H1 (cell line): ENCODE measurements at regions not wholly inside any gene's neighbourhood (a gene's known extent, or its start where the extent isn't known, plus 50 kb on each side); places are given as distances from the start of the nearest gene placed in this dataset.
A peak's percentile ranks its signal among the peaks of the same experiment; 100 is the strongest.

Experiments
- CTCF ChIA-PET: fragments of 300-600 bp; sonication (Branson Sonifier 250); formaldehyde crosslinking; loops from one replicate; lab custom pipeline; 2021; ENCODE audit not compliant: partially characterized antibody; lab: Charles Lee
- POLR2A ChIA-PET: fragments of 300-600 bp; sonication (Branson Sonifier 250); formaldehyde crosslinking; loops from one replicate; lab custom pipeline; 2021; ENCODE audit warnings: inconsistent platforms; ENCODE audit not compliant: partially characterized antibody; lab: Charles Lee
- DNase-seq, 2 experiments: peaks; one replicate each; pipeline versions ENCODE4 v3.0.0 to v3.0.0-alpha.2; 2010 to 2022; ENCODE audit warnings: low spot score in 2 of 2, low read depth in 1 of 2, mixed read lengths in 1 of 2
- FAIRE-seq: peaks from 2 replicates; lab custom pipeline; 2011; peaks lifted over from hg19 to GRCh38; lab: Jason Lieb, UNC
- H2AFZ ChIP-seq: 2 replicates; pipeline ENCODE4 v1.8.1; 2012; ENCODE audit warnings: low read length, inconsistent platforms
- H2AK5ac ChIP-seq: 2 replicates; pipeline ENCODE4 v1.6.1; 2013; ENCODE audit warnings: low read depth, low read length
- H2BK120ac ChIP-seq: replicated peaks from 2 replicates; pipeline ENCODE3; 2013; ENCODE audit warnings: low read depth, low read length, inconsistent platforms
- H2BK12ac ChIP-seq: 2 replicates; pipeline ENCODE4 v1.6.1; 2013; ENCODE audit warnings: low read depth, low read length
- H2BK15ac ChIP-seq: 2 replicates; pipeline ENCODE4 v1.6.1; 2013; ENCODE audit warnings: low read length
- H2BK20ac ChIP-seq: 2 replicates; pipeline ENCODE4 v1.6.1; 2013; ENCODE audit warnings: low read length
- H2BK5ac ChIP-seq: 2 replicates; pipeline ENCODE4 v1.6.1; 2013; ENCODE audit warnings: low read depth, low read length
- H3K14ac ChIP-seq: 2 replicates; pipeline ENCODE4 v1.6.1; 2013; ENCODE audit warnings: inconsistent platforms; ENCODE audit not compliant: insufficient read length
- H3K18ac ChIP-seq: 2 replicates; pipeline ENCODE4 v1.6.1; 2013; ENCODE audit warnings: low read length; ENCODE audit errors: extremely low read depth
- H3K23ac ChIP-seq: 2 replicates; pipeline ENCODE4 v1.6.1; 2013; ENCODE audit warnings: inconsistent platforms; ENCODE audit not compliant: insufficient read length
- H3K23me2 ChIP-seq: 2 replicates; pipeline ENCODE4 v1.6.1; 2013; ENCODE audit warnings: low read depth, low read length
- H3K27ac ChIP-seq: 2 replicates; pipeline ENCODE4 v1.6.1; 2011; ENCODE audit warnings: low read depth, low read length, inconsistent platforms
- H3K27me3 ChIP-seq, 4 experiments: replicated peaks in 1 of 4; 1 replicate in 1 of 4; 2 replicates in 3 of 4; pipeline versions ENCODE4 v1.6.1 to v1.8.1; 2011 to 2013; ENCODE audit warnings: low read length in 3 of 4, mild to moderate bottlenecking in 3 of 4, inconsistent platforms in 2 of 4, mixed read lengths in 2 of 4, moderate library complexity in 1 of 4; ENCODE audit not compliant: control insufficient read depth in 3 of 4, insufficient read depth in 3 of 4; ENCODE audit errors: extremely low read depth in 1 of 4
- H3K36me3 ChIP-seq, 4 experiments: 2 replicates each; pipeline versions ENCODE4 v1.6.1 to v1.8.1; 2011 to 2013; ENCODE audit warnings: mild to moderate bottlenecking in 4 of 4, low read length in 3 of 4, moderate library complexity in 2 of 4, control low read depth in 1 of 4, inconsistent platforms in 1 of 4; ENCODE audit not compliant: insufficient read depth in 4 of 4, control insufficient read depth in 2 of 4
- H3K4ac ChIP-seq: replicated peaks from 2 replicates; pipeline ENCODE3; 2013; ENCODE audit warnings: low read length, low read depth, mixed read lengths, inconsistent platforms; ENCODE audit not compliant: insufficient read length
- H3K4me1 ChIP-seq, 4 experiments: replicated peaks in 1 of 4; 1 replicate in 1 of 4; 2 replicates in 3 of 4; pipeline versions ENCODE4 v1.6.1 to v1.8.1; 2011 to 2013; ENCODE audit warnings: low read length in 3 of 4, inconsistent platforms in 2 of 4, mixed read lengths in 1 of 4; ENCODE audit not compliant: insufficient read depth in 4 of 4, control insufficient read depth in 3 of 4
- H3K4me2 ChIP-seq, 2 experiments: 2 replicates each; pipeline versions ENCODE4 v1.6.1 to v1.8.1; 2011 to 2013; ENCODE audit warnings: low read depth in 2 of 2, low read length in 2 of 2, control low read depth in 1 of 2, inconsistent platforms in 1 of 2, mild to moderate bottlenecking in 1 of 2; ENCODE audit not compliant: insufficient read depth in 1 of 2
- H3K4me3 ChIP-seq, 4 experiments: fragments of 200-600, 300-600 bp in 1 of 4; sonication (generic), shearing (Covaris generic), sonication (Bioruptor Twin) in 1 of 4; 2 replicates each; pipeline versions ENCODE4 v1.5.1 to v1.8.1; 2011 to 2016; ENCODE audit warnings: low read length in 4 of 4, low read depth in 3 of 4, control low read depth in 2 of 4, inconsistent platforms in 2 of 4, mild to moderate bottlenecking in 2 of 4, mixed read lengths in 1 of 4, moderate library complexity in 1 of 4; ENCODE audit not compliant: insufficient read depth in 2 of 4; ENCODE audit errors: extremely low read depth in 1 of 4
- H3K56ac ChIP-seq: replicated peaks from 2 replicates; pipeline ENCODE3; 2013; ENCODE audit warnings: low read depth, mild to moderate bottlenecking, mixed read lengths, low read length, inconsistent platforms; ENCODE audit not compliant: insufficient read length
- H3K79me1 ChIP-seq: 2 replicates; pipeline ENCODE4 v1.6.1; 2013; ENCODE audit warnings: low read depth, low read length, control low read depth
- H3K79me2 ChIP-seq, 2 experiments: 2 replicates each; pipeline versions ENCODE4 v1.6.1 to v1.8.1; 2012 to 2013; ENCODE audit warnings: low read length in 2 of 2, mild to moderate bottlenecking in 2 of 2, inconsistent platforms in 1 of 2; ENCODE audit not compliant: insufficient read depth in 2 of 2, control insufficient read depth in 1 of 2
- H3K9ac ChIP-seq, 4 experiments: replicated peaks in 1 of 4; 1 replicate in 1 of 4; 2 replicates in 3 of 4; pipeline versions ENCODE4 v1.6.1 to v1.8.1; 2011 to 2013; ENCODE audit warnings: low read depth in 3 of 4, low read length in 3 of 4, control low read depth in 2 of 4, mild to moderate bottlenecking in 2 of 4, moderate library complexity in 2 of 4, inconsistent platforms in 1 of 4; ENCODE audit errors: extremely low read depth in 1 of 4
- H3K9me3 ChIP-seq, 2 experiments: 2 replicates each; pipeline versions ENCODE4 v1.6.1 to v1.8.1; 2012 to 2013; ENCODE audit warnings: mild to moderate bottlenecking in 2 of 2, moderate library complexity in 2 of 2, control low read depth in 1 of 2, inconsistent platforms in 1 of 2, low read depth in 1 of 2, low read length in 1 of 2, mixed read lengths in 1 of 2; ENCODE audit not compliant: insufficient read depth in 2 of 2
- H4K20me1 ChIP-seq, 2 experiments: replicated peaks in 1 of 2; 2 replicates each; pipeline versions ENCODE3 to v1.8.1; 2011 to 2013; ENCODE audit warnings: inconsistent platforms in 2 of 2, low read length in 2 of 2, mild to moderate bottlenecking in 1 of 2; ENCODE audit not compliant: insufficient read depth in 2 of 2, control insufficient read depth in 1 of 2
- H4K5ac ChIP-seq: 2 replicates; pipeline ENCODE4 v1.6.1; 2013; ENCODE audit warnings: low read length, low read depth, mixed read lengths, inconsistent platforms; ENCODE audit not compliant: insufficient read length
- H4K8ac ChIP-seq: 2 replicates; pipeline ENCODE4 v1.8.0; 2013; ENCODE audit warnings: mild to moderate bottlenecking, moderate library complexity, low read length, inconsistent platforms; ENCODE audit not compliant: insufficient read depth; ENCODE audit errors: extremely low read depth
- H4K91ac ChIP-seq: replicated peaks from 2 replicates; pipeline ENCODE3; 2013; ENCODE audit warnings: low read length, mixed read lengths, inconsistent platforms; ENCODE audit not compliant: insufficient read length
- RAD21 ChIP-seq, 2 experiments: IDR thresholded peaks in 1 of 2; conservative IDR thresholded peaks in 1 of 2; 2 replicates each; pipeline ENCODE4 v1.6.1; 2011; ENCODE audit warnings: low read depth in 2 of 2, low read length in 2 of 2, improper control_type of control experiment in 1 of 2, inconsistent platforms in 1 of 2, mild to moderate bottlenecking in 1 of 2, moderate library complexity in 1 of 2
- WGBS, 2 experiments: shearing (Covaris generic) in 1 of 2; methylation state at CpG; one replicate each; pipeline versions ENCODE4 v1.1.6 to v1.1.7; 2013 to 2015; ENCODE audit warnings: low lambda C conversion rate in 2 of 2, mixed read lengths in 2 of 2, inconsistent platforms in 1 of 2, low coverage in 1 of 2, missing lambda C conversion rate in 1 of 2; ENCODE audit not compliant: insufficient replicate concordance in 2 of 2, insufficient coverage in 1 of 2, insufficient read length in 1 of 2; ENCODE audit errors: extremely low coverage in 1 of 2, missing lambda C conversion rate in 1 of 2; 5-methylcytosine and 5-hydroxymethylcytosine counted together
- TF ChIP-seq, protein P1 (sequence below): IDR thresholded peaks from 2 replicates; pipeline ENCODE4 v1.6.1; 2011; ENCODE audit warnings: low read length, improper control_type of control experiment

DNA sequence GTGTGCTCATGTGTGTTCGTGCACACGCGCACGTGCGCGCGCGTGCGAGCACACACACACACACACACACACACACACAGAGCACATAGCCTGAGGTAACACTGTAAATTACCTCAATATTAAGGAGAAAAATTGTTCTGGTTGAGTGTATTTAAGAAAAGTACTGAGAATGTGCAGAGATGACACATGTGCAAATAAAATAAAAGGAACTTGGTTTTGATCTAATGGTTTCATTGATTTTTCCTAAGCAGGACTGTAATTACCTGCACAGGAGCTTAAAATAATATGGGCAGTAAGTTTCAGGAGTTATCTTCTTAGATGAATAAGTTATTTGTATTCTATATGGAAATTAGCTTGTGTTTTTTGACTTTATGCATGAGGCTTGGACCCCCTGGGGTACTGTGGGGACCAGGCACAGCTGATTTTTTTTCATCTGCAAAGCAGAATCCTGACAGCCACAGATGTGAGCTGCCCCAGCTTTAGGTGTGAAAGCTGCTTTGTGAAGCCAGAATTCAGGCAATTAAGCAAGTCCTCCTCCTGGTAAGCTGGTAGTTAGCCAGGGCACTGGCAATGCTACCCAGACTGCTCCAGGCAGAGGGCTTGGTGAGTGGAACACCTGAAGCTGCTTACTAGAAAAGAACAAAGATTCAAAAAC lies 1040.6 kb upstream of the CITED2 start:
- no peaks in the 10 kb centered on the region for H3K4me1 ChIP-seq
- no peak overlapping the region for H2AFZ ChIP-seq
- no peak overlapping the region for H3K56ac ChIP-seq
- no peak overlapping the region for H3K14ac ChIP-seq
- no peak overlapping the region for H4K5ac ChIP-seq
- no peaks in the 10 kb centered on the region for H3K27me3 ChIP-seq
- H2BK12ac ChIP-seq: no peak overlapping the region
- H3K4me3 ChIP-seq: no peak overlapping the region
- H2AK5ac ChIP-seq: no peak overlapping the region
- H4K8ac ChIP-seq: no peak overlapping the region
- H3K36me3 ChIP-seq: no peaks in the 10 kb centered on the region; a peak in 1 of 8 replicates
- no peak overlapping the region for H2BK20ac ChIP-seq
- H2BK5ac ChIP-seq: no peak overlapping the region
- H3K4me2 ChIP-seq: no peak overlapping the region
- no peak overlapping the region for H4K91ac ChIP-seq
- no peak overlapping the region for H3K4ac ChIP-seq
- H3K27ac ChIP-seq: no peak overlapping the region
- H3K23me2 ChIP-seq: no peaks in the 10 kb centered on the region
- TF ChIP-seq, protein P1, sequence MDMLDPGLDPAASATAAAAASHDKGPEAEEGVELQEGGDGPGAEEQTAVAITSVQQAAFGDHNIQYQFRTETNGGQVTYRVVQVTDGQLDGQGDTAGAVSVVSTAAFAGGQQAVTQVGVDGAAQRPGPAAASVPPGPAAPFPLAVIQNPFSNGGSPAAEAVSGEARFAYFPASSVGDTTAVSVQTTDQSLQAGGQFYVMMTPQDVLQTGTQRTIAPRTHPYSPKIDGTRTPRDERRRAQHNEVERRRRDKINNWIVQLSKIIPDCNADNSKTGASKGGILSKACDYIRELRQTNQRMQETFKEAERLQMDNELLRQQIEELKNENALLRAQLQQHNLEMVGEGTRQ: no peak
- peak in 1 of 2 experiments; percentile 18; a peak in 1 of 4 replicates for TF ChIP-seq RAD21 (IDR thresholded peaks at IDR 0.05 in 1 of 2, conservative IDR thresholded peaks at IDR 0.05 in 1 of 2; ENCODE audit: low read depth in 2 of 2, low read length in 2 of 2)
- no peak overlapping the region for H3K18ac ChIP-seq
- peak overlapping the region in 1 of 4 experiments; percentile 53; a peak in 1 of 7 replicates for H3K9ac ChIP-seq
- H3K23ac ChIP-seq: no peak overlapping the region
- CTCF ChIA-PET: interaction anchor here (0.8 to 1.3 kb wide), 3 partner anchors 11 to 54 kb away, joined by 3 to 4 read pairs (median 3); no protein-coding TSS in a partner anchor
- H3K79me2 ChIP-seq: no peaks in the 10 kb centered on the region
- no peak overlapping the region for H2BK15ac ChIP-seq
- WGBS, 2 experiments: 97% methylated on average over 9 of the region's 9 CpGs; no CpG with 5 or more reads in 1 of the 2 experiments
- FAIRE-seq (no peak), DNase-seq (no peak)
- 0 out of 4 replicates have a peak, but pooled peaks cover 0 to 2% of the 10 kb centered on the region in 2 experiments for H3K9me3 ChIP-seq
- no peak overlapping the region for H2BK120ac ChIP-seq
- no peaks in the 10 kb centered on the region for H3K79me1 ChIP-seq
- H4K20me1 ChIP-seq: no peaks in the 10 kb centered on the region
- POLR2A ChIA-PET: no interaction called here
